ENCODE measurements at regions not wholly inside any gene's neighbourhood (a gene's known extent, or its start where the extent isn't known, plus 50 kb on each side); places are given as distances from the start of the nearest gene placed in this dataset.

DNA sequence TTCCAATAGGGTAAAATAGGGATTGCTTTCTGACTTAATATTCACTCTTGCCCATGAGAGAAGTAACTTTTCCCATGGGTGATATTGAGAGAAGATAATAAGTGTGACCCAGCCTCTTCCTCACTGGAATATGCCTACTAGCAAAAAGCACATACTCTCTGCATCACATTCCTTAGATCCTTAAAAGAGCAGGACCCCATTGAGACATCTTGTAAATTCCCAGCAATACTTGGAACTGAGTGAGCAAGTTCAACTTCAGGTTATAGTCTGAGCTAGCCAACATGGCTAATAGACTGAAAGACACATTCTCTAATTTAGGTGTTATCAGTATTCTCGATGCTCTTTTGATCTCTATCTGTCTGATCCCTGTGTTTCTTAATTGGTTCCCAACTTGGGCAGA is 1372.3 kb downstream of the STIM2 start:
- TF ChIP-seq, protein P1, sequence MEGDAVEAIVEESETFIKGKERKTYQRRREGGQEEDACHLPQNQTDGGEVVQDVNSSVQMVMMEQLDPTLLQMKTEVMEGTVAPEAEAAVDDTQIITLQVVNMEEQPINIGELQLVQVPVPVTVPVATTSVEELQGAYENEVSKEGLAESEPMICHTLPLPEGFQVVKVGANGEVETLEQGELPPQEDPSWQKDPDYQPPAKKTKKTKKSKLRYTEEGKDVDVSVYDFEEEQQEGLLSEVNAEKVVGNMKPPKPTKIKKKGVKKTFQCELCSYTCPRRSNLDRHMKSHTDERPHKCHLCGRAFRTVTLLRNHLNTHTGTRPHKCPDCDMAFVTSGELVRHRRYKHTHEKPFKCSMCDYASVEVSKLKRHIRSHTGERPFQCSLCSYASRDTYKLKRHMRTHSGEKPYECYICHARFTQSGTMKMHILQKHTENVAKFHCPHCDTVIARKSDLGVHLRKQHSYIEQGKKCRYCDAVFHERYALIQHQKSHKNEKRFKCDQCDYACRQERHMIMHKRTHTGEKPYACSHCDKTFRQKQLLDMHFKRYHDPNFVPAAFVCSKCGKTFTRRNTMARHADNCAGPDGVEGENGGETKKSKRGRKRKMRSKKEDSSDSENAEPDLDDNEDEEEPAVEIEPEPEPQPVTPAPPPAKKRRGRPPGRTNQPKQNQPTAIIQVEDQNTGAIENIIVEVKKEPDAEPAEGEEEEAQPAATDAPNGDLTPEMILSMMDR (conservative IDR thresholded peaks at IDR 0.05), result no peak
- TF ChIP-seq EZH2 (IDR thresholded peaks at IDR 0.05; ENCODE audit: low read depth), result no peak
